HG03432 (cell line): ENCODE measurements at regions not wholly inside any gene's neighbourhood (a gene's known extent, or its start where the extent isn't known, plus 50 kb on each side); places are given as distances from the start of the nearest gene placed in this dataset.

Experiments
- ATAC-seq: cut with Tn5 transposase; IDR thresholded peaks from one replicate; pipeline ENCODE4 v1.9.1; 2021; ENCODE audit warnings: mild to moderate bottlenecking, moderate library complexity; ENCODE audit not compliant: unreplicated experiment

DNA sequence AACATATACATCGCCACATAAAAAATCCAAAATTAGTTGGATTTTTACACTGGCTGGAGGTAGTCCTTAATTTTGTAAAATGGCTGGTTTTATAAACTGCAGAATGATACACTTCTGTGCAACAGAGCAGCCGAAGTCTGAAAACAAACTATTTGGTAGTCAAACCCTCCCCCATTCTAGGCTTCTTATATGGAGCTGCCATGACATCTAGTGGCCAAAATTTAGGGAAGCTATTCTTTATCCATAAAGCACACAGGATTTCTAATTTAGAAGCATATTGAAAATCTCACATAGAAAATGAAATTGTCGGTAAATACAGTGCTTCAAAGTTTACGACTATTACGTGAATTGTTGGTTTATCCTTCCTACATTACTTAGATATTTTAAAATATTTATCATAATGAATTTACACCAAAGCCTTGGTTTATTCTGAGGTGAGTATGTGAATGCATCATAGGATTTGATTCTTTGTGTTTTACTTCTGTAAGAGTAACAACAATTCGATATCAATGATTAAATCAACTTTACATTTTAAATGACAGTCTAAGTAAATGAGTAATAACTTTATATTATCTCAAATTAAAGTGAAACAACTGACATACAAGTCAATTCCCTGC, 113.4 kb upstream of the FAM241A start:
- ATAC-seq, result peak; percentile 87

DNA sequence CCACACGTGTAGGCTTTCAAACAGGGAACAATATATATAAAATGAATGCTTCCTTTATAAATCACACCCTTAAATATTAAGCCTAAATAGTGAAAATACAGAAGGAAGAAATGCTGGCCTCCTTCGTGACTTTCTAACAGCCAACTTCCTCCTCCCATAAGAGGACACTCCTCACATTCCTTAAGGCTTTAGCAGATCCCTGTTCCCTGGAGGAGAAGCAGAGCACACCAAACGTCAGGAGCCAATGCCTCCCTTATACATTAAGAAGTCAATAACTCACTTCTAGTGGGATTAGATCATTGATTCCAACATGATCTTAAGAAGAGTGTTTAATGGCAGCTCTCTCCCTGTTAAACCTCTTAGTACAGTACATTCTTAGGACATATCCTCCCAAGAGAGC, 108.4 kb upstream of the FAM241A start:
- ATAC-seq, result no peak

DNA sequence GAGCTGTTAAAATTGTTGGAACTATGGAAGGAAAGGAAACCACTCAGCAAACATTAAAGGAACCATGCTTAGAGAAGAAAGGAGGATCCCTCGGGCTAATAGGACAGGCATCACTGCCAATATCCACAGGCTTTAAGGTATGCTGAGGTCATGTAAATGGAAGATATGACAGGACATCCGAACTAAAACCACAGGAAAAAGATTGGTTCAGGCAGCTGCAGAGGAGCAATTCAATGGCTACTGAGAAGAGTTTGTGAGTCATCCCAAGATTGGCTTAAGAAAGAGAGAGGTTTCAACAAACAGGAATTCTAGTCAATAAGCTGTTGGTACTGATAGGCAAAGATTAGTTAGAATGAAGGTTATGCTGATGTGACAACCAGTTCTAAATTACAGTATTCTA, 106.4 kb upstream of the FAM241A start:
- ATAC-seq, result no peak

DNA sequence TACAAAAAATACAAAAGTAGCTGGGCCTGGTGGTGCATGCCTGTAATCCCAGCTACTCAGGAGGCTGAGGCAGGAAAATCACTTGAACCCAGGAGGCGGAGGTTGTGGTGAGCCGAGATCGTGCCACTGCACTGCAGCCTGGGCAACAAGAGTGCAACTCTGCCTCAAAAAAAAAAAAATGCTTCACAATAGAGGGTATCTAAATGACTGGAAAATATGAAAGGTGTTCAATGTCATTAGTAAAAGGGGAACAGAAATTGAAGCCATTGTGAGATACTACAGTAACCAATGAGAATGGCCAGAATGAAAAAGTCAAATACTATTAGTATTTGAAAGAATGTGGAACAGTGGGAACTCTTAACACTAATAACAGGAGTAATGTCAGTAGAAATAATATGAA, 96.1 kb upstream of the FAM241A start:
- peak; percentile 94 for ATAC-seq

DNA sequence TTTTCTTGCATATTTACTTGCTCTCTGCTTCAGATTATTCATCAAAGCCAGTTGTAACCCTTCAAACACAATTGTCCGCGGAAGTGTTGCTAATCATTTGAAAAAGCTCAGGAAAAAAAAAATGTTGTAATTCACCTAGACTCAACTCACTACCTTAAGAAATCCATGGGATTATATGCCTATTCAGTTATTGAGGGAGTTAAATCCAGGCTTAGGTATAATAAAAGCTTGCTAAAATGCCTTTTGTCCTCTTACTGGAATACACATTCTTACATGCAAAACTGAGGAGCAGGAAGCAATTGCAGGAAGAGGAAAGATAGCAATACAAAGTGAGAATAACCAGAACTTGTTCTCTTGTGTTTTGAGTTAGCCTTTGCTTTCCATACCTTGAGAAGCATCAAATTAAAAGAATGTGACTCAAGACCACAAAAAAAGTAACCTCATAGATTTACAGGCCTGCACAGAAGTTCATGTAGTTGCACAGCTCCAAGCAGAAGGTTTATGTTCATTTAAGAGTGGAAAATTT, 91.4 kb upstream of the FAM241A start:
- no peak for ATAC-seq

DNA sequence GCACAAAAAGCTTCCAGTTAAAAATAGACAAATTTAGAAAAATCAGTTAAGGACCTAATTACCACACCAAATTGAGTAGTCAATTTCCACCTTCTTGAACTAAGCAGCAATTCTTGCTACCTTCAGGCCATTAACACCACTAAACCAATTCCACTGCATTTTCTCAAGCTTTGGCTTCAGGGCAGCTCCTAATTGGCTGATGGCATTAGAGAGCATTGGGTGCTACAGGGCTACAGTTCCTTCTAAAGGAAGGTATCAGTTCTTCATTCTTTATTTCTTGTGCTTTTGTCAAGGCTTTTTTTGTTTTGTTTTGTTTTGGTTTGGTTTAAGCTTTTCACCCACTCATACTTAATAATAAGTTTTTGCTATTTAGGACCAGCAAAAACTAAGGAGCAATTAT, 90.2 kb upstream of the FAM241A start:
- ATAC-seq, result peak; percentile 48

DNA sequence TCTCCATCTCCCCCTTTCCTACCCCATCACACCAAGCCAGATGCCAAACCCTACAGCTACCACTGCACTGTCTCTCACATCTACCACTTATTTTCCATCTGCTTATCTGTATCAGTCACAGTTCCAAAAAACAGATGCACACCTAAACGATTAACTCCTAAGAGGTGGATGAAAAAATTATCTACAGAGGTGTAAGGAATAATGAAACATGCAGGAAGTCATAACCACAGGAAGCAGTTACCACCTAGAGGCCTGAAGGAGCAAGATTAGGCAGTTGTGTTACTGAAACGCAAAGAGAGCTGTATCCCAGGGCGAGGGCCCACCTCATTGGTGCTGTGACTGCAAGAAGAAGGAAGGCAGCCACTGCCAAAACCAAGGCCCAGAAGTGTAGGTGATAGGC, 87.8 kb upstream of the FAM241A start:
- ATAC-seq, result no peak

DNA sequence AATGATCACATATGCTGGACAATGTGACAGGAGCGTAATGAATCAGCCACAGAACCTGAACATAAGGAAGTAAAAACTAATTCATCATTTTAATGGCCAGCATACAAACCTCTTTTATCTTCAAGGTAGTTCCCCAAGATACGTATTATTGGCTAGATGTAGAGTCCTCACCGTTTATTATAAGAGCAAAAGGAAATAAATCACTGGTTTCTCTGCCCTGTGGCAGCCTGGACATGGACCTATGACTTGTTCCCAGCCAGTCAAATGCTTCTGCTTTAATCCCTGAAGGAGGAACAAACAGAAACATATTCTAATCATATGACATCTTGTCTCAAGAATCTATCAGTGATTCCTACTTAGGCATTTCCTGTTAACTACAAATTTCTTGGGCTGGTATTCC, 86.8 kb upstream of the FAM241A start:
- no peak for ATAC-seq

DNA sequence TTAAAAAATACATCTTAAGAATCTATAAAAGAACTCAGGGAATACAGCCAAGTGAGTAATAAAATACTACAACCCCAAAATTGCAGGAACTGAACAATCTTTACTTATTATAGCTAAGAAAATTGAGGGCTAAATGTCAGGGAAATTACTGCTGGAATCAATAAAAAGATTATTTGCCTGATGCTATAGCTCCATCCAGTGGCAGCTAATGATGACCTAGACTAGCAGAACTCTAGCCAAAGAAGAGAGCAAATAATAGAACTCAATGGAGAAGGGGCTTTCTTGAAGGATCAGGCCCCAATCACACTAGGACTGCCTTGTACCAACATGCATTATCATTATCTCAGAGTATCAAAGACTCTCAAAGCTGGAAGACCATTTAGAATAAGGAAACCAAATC, 85.0 kb upstream of the FAM241A start:
- peak; percentile 60 for ATAC-seq

DNA sequence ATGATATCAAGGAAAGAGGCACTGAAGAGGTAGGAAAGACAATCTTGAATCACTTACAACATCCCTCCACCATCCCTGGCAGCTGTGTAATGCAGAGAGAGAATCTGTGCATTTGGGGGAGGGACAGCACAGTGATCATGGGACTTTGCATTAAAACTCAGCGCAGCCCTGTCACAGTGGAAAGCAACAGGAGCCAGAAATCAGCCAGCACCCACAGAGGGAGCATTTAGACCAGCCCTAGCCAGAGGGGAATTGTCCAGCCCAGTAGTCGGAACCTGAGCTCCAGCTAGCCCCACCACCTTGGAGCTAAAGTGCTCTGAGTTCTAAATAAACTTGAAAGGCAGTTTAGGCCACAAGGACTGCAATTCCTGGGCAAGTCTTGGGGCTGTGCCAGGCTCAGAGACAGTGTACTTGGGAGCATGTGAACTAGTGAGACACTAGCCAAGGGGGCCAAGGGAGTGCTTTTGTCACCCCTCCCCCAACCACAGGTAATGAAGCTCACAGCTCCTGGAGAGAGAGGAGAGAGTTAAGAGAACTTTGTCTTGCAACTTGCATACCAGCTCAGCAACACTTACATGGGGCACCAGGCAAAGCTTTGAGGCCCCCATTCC, 83.9 kb upstream of the FAM241A start:
- ATAC-seq, result no peak

DNA sequence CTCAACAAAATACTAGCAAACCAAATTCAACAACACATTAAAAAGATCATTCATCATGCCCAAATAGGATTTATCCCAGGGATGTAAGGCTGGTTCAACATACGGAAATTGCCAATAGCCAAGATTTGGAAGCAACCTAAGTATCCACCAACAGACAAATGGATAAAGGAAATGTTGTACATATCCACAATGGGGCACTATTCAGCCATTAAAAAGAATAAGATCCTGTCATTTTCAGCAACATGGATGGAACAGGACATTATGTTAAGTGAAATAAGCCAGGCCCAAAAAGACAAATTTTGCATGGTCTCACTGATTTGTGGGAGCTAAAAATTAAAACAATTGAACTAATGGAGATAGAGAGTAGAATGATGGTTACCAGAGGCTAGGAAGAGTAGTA, 82.0 kb upstream of the FAM241A start:
- no peak for ATAC-seq

DNA sequence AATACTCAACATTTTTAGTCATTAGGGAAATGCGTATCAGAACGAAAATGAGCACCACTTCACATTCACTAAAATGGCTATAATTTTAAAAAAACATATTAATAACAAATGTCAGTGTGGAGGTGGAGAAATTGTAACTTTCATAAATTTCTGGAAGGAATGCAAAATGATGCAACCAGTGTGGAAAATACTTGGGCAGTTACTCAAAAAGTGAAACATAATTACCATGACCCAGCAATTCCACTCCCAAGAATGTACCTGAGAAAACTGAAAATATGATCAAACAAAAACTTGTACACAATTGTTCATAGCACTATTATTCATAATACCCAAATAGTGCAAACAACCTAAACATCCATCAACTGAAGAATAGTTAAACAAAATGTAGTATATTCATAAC, 76.1 kb upstream of the FAM241A start:
- no peak for ATAC-seq

DNA sequence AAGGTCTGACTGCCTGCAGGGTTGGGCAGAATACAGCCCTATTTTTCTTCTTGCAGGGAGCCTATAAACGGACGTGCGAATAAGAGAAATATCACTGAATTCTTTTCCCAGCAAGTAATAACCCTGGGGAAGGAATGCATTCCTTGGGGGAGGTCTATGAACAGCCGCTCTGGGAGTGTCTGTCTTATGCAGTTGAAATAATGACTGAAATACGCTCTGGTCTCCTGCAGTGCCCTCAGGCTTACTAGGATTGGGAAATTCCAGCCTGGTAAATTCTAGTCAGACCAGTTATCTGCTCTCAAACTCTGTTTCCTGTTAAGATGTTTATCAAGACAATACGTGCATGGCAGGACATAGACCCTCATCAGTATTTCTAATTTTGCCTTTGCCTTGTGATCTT, 72.1 kb upstream of the FAM241A start:
- no peak for ATAC-seq

DNA sequence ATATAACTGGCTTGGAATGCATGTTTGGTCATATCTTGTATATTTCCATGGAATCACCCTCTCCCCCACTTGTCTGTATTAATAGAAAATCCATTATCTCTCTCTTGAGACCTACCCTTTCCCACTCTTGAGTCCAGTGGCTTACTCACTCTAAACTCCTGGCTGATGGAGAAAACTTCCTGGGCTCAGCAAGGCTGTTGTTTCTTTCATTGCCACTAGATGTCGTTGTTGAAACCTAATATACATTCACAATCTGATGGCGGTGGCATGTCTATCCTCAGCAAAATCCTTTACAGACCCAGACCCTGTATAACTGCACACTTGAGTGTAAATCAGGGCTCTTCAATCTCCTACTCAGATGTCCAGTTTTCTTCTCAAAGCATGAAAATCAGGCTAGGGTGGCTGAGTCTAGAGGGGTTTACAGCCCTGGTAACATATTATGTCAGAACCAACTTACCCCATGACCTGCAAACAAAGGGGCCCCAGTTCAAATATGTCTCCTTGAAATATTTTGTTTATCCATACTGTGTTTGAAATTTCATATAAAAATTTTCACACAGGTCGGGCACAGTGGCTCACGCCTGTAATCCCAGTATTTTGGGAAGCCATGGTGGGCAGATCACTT, 70.0 kb upstream of the FAM241A start:
- ATAC-seq, result peak; percentile 82

DNA sequence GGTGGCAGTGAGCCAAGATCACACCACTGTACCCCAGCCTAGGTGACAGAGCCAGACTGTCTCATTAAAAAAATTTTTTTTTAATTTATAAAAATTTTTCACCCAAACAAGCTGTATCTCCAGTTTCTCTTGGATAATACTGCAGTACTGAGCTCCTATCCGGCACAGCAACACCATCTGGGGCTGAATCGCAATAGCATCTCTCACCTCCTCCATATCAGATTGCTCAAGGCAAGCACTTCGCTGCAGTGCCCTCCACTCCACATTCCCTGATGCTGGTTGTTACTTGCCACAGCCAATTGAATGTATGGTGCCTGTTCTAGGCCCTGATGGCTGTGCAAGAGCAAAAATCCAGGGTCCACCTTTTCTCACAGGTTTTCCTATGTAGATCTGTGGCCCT, 69.3 kb upstream of the FAM241A start:
- no peak for ATAC-seq

DNA sequence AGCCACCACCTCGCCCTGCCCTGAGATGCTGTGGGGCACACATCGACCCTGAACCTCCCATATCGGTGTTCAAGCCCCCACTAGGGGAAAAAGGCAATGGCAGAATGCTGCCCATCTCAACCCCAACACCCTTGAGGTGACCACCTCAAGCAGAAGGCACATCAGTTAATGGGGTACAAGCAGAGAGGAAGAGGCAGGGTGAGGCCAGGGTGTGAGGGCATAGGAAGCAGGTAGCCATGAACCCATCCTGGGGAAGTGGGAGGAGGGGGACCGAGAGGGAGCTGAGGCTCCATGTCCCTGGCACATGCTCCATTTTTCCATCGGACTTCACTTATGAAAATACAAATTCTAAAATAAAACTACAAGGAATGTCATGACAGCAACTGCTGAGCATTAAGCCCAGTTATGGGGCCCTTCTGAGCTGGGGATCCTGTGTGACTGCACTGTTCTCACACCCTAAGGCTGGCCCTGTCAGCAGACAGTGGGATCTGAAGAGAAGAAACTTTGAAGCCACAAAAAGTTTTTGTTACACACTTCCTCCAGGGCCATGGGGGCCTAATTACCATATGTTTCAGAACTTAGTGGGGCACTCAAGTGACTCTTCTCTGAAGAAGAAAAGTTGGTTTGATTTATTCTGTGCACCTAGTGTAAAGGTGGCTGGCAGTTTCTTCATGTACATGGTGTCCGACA, 68.2 kb upstream of the FAM241A start:
- no peak for ATAC-seq

DNA sequence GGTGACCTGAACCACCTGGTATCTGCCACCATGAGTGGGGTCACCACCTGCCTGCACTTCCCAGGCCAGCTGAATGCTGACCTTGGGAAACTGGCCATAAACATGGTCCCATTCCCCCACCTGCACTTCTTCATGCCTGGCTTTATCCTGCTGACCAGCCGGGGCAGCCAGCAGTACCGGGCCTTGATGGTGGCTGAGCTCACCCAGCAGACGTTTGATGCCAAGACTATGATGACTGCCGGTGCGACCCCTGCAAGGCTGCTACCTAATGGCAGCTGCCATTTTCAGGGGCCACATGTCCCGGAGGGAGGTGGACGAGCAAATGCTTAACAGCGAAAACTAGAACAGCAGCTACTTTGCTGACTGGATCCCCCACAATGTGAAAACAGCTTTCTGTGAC, 67.5 kb upstream of the FAM241A start:
- no peak for ATAC-seq

DNA sequence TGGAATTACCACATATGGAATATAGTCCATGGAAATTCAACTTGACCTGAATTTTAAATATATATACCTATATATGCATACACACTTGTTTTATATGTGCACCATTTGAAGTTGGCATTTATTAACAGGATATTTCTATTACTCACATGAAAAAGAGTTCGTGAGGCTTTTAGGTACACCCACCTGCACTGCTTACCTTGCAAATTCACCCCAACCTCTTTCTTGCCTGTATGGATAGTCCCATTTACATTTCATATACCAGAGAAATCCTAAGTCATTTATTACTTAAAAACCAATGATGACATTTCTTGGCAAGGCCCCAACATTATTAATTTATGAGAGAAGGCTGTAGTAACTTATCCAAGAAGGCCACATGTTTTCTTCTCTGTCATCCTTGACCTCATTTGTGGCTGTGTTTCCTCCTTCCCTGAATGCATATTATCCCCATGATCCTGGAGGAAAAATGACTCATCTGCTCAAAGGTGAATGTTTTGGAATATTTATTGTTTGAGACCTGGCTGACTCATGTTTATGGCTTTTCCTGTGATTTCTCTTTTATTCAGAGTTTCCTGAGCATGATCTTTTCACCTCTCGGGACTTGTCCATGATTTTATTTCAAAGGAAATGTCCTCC, 62.2 kb upstream of the FAM241A start:
- no peak for ATAC-seq

DNA sequence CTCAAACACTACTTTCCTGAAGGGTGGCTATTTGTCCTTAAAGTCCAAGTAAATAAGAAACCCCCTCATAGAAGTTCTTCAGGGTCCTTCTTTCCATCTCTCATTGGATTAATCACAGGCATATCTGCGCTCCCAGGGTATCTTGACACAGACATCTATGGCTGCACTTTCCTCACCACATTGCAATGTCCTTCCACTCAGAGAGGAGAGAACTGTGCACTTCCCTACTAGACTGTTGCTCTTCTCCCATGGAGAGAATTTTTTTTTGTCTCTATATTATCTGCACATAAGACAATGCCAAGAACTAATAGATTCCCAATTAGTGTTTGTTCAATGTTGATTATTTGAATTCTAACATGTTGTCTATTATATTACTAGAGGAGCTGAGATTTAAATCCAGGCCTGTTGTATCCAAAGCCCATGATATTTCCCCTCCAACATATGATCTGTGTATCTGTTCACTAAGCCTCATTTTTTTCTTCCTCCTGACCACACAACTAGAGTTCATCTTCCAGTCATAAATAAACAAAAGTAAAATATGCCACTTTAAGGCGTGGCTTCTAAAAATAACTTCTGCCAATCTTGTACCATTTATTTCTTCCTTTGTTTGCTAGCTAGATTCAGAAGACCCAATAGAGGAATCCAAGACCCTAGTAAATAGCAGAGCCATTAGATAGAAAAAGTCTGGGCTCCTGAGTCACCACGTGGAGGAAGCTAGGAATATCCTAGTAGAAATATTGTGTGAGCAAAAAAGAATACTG, 61.5 kb upstream of the FAM241A start:
- no peak for ATAC-seq

DNA sequence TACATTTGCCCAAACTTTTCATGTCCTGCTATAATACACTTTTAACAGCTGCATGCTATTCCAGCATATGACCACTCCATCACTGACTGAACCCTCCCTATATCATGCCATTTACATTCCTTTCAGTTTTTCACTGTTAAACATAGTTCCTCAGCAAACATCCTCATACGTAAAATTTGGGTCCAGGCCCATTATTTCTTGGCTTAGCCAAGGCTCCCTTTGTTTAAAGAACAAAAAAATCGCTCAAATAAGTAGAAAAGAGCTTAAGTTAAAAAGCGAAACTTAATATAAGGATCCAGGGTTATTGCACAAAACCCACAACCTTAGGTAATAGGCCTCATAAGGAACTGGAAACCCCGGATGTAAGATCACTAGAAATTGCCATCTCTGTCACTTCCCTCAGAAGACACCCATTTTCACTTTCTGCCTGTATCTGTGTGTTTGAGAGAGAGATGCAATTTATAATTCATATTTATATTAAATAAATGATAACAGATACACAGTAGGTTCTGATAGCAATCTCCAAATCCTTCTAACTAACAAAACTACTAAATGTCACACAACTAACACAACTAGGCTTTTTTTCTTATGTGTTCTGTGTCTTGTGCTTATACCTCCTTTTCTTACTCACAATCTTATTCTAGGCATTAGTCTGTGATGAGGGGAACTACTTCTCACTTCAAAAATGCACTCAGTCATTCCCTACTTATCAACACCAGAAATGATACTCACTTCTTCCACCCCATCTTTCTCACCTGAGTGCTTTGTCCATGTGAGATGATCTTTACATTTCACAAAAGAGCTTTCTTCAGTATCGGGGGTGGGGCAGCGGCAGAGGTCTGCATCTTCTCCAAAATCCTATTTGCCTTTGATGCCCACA, 59.9 kb upstream of the FAM241A start:
- ATAC-seq, result no peak
